KMS-11 (cell line): ENCODE measurements at regions not wholly inside any gene's neighbourhood (a gene's known extent, or its start where the extent isn't known, plus 50 kb on each side); places are given as distances from the start of the nearest gene placed in this dataset.

Source experiments
- H2AFZ ChIP-seq: fragments of 200-600 bp; sonication (generic); 2 replicates; pipeline ENCODE4 v1.6.1; 2016; ENCODE audit warnings: antibody characterized with exemption, mixed run types, low read depth
- H3K27ac ChIP-seq: fragments of 200-600 bp; sonication (generic); 2 replicates; pipeline ENCODE4 v1.6.1; 2016; ENCODE audit warnings: mild to moderate bottlenecking, mixed run types
- H3K27me3 ChIP-seq: fragments of 200-600 bp; sonication (generic); 2 replicates; pipeline ENCODE4 v1.6.1; 2017; ENCODE audit warnings: mild to moderate bottlenecking, low read depth, mixed run types, moderate library complexity; ENCODE audit not compliant: insufficient read depth
- H3K36me3 ChIP-seq: fragments of 200-600 bp; sonication (generic); 2 replicates; pipeline ENCODE4 v1.6.1; 2017; ENCODE audit warnings: mild to moderate bottlenecking, mixed run types; ENCODE audit not compliant: insufficient read depth
- H3K4me1 ChIP-seq: fragments of 200-600 bp; sonication (generic); 2 replicates; pipeline ENCODE4 v1.6.1; 2016; ENCODE audit warnings: mild to moderate bottlenecking, low read depth, mixed run types; ENCODE audit not compliant: poor library complexity, severe bottlenecking
- H3K4me2 ChIP-seq: fragments of 200-600 bp; sonication (generic); 2 replicates; pipeline ENCODE4 v1.7.0; 2016; ENCODE audit warnings: mild to moderate bottlenecking, mixed run types
- H3K4me3 ChIP-seq: fragments of 200-600 bp; sonication (generic); IDR thresholded peaks from 2 replicates; pipeline ENCODE4 v1.6.1; 2017; ENCODE audit warnings: low read depth, low read length, mixed read lengths; ENCODE audit not compliant: insufficient read depth
- H3K79me2 ChIP-seq: fragments of 200-600 bp; sonication (generic); 2 replicates; pipeline ENCODE4 v1.6.1; 2016; ENCODE audit warnings: low read depth, mixed run types; ENCODE audit not compliant: insufficient read depth
- H3K9ac ChIP-seq: fragments of 200-600 bp; sonication (generic); 2 replicates; pipeline ENCODE4 v1.6.1; 2016; ENCODE audit warnings: mild to moderate bottlenecking, mixed run types
- H4K20me1 ChIP-seq: fragments of 200-600 bp; sonication (generic); 2 replicates; pipeline ENCODE4 v1.6.1; 2016; ENCODE audit warnings: mild to moderate bottlenecking, mixed run types; ENCODE audit not compliant: insufficient read depth
- CTCF ChIP-seq: fragments of 200-600 bp; sonication (generic); conservative IDR thresholded peaks from 2 replicates; pipeline ENCODE4 v1.6.1; 2017; ENCODE audit warnings: low read depth, mild to moderate bottlenecking, antibody characterized with exemption, low read length, moderate library complexity, mixed read lengths

- TF ChIP-seq CTCF: no peak
- no peak overlapping the region for H2AFZ ChIP-seq
- no peaks in the 10 kb centered on the region for H4K20me1 ChIP-seq
- H3K79me2 ChIP-seq: no peaks in the 10 kb centered on the region
- no peak overlapping the region for H3K27ac ChIP-seq
- no peak overlapping the region for H3K9ac ChIP-seq
- no peaks in the 10 kb centered on the region for H3K36me3 ChIP-seq
- H3K4me2 ChIP-seq: no peak overlapping the region
- H3K4me3 ChIP-seq: no peak overlapping the region
- H3K27me3 ChIP-seq: no peaks in the 10 kb centered on the region
- H3K4me1 ChIP-seq: no peaks in the 10 kb centered on the region
Measured at GRCh38 chr12:17388679-17389078, 701.3 kb downstream of the RERGL start.

- no peak for TF ChIP-seq CTCF
- H3K9ac ChIP-seq: no peak overlapping the region
- H3K4me1 ChIP-seq: no peaks in the 10 kb centered on the region
- H3K4me3 ChIP-seq: no peak overlapping the region
- no peak overlapping the region for H2AFZ ChIP-seq
- no peaks in the 10 kb centered on the region for H3K79me2 ChIP-seq
- H4K20me1 ChIP-seq: no peaks in the 10 kb centered on the region
- no peaks in the 10 kb centered on the region for H3K27me3 ChIP-seq
- H3K27ac ChIP-seq: no peak overlapping the region
- H3K4me2 ChIP-seq: no peak overlapping the region
- H3K36me3 ChIP-seq: no peaks in the 10 kb centered on the region
Measured at GRCh38 chr12:17383321-17383720, 706.7 kb downstream of the RERGL start.

- Histone ChIP-seq H3K27me3 (no peaks in the 10 kb centered on the region), H3K27ac (no peak overlapping the region), H3K9ac (no peak overlapping the region), H3K4me1 (no peaks in the 10 kb centered on the region), H3K4me3 (no peak overlapping the region), H3K36me3 (no peaks in the 10 kb centered on the region), H3K4me2 (no peak overlapping the region), H4K20me1 (no peaks in the 10 kb centered on the region), H2AFZ (no peak overlapping the region), H3K79me2 (no peaks in the 10 kb centered on the region)
- no peak for TF ChIP-seq CTCF
Measured at GRCh38 chr12:17381211-17381610, 708.8 kb downstream of the RERGL start.

- H3K9ac ChIP-seq: no peak overlapping the region
- no peaks in the 10 kb centered on the region for H3K36me3 ChIP-seq
- TF ChIP-seq CTCF: no peak
- no peak overlapping the region for H2AFZ ChIP-seq
- H3K4me1 ChIP-seq: no peaks in the 10 kb centered on the region
- H4K20me1 ChIP-seq: no peaks in the 10 kb centered on the region
- no peak overlapping the region for H3K4me2 ChIP-seq
- H3K4me3 ChIP-seq: no peak overlapping the region
- H3K27me3 ChIP-seq: no peaks in the 10 kb centered on the region
- H3K79me2 ChIP-seq: no peaks in the 10 kb centered on the region
- H3K27ac ChIP-seq: no peak overlapping the region
Measured at GRCh38 chr12:17372508-17372907, 717.5 kb downstream of the RERGL start.
